AG09319 (cell line): ENCODE measurements at regions not wholly inside any gene's neighbourhood (a gene's known extent, or its start where the extent isn't known, plus 50 kb on each side); places are given as distances from the start of the nearest gene placed in this dataset.

ENCODE experiments used
- DNase-seq: peaks from one replicate; pipeline ENCODE4 v3.0.0-alpha.2; 2010; ENCODE audit warnings: low read depth; ENCODE audit errors: extremely low read depth
- TF ChIP-seq, protein P1 (sequence below): IDR thresholded peaks from 2 replicates; pipeline ENCODE4 v1.5.1; 2011; ENCODE audit warnings: low read depth, mild to moderate bottlenecking, inconsistent platforms, low read length, moderate library complexity

DNA sequence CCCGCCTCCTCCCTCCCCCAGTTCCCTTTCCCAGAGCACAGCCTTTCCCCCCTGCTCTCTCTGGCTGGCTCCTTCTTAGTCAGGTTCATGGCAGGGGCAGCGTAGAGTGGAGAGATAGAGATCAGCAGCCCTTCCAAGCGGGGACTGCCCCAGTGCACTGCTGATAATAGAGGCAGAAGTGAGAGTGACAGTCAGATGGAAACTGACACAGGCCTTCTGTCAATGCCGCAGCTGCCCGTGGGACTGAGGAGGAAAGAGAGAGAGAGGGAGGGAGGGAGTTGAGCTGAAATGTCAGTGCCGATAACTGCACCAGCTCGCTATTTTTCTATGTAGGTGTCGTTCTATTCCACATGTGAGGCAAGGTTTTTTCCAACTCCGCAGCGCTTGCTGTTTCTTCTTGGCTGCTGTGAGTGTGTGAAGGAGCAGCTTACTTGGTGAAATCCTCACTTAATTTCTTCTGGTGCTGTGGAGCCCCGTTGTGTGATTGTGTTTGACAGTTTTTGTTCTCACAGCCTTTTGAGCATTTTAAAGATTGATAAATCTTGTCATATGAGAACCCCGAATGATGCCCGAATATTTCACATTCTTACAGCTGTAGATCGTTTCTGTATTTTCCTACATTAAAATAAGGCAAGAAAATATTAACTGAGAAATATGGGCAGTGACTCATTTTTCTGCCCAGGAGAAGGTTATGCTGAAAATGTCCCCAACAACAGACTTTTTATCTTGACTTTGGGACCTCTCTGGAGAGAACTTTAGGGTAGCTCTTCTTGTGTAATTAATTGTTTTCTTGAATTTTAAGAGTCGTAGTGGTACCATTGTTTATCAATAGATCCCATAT lies 386.4 kb upstream of the MMS22L start:
- TF ChIP-seq, protein P1, sequence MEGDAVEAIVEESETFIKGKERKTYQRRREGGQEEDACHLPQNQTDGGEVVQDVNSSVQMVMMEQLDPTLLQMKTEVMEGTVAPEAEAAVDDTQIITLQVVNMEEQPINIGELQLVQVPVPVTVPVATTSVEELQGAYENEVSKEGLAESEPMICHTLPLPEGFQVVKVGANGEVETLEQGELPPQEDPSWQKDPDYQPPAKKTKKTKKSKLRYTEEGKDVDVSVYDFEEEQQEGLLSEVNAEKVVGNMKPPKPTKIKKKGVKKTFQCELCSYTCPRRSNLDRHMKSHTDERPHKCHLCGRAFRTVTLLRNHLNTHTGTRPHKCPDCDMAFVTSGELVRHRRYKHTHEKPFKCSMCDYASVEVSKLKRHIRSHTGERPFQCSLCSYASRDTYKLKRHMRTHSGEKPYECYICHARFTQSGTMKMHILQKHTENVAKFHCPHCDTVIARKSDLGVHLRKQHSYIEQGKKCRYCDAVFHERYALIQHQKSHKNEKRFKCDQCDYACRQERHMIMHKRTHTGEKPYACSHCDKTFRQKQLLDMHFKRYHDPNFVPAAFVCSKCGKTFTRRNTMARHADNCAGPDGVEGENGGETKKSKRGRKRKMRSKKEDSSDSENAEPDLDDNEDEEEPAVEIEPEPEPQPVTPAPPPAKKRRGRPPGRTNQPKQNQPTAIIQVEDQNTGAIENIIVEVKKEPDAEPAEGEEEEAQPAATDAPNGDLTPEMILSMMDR, result no peak
- DNase-seq, result no peak

DNA sequence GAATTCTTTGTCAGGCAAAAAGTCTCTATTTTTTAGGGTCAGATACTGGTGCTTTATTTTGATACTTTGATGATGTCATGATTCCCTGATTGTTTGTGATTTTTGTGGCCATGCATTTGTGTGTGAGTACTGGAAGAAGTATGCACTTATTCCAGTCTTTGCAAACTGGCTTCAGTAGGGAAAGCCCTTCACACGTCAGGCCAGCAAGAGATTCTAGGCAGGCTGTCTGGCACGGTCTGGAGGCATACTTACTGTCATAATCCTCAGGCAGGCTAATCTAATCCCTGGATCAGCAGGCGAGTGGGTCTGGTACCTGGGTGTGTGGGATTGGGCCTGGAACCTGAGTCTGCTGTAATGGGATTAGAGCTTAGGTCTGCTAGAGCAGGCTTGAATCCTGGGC lies 391.8 kb upstream of the MMS22L start:
- TF ChIP-seq, protein P1, result no peak
- no peak for DNase-seq

DNA sequence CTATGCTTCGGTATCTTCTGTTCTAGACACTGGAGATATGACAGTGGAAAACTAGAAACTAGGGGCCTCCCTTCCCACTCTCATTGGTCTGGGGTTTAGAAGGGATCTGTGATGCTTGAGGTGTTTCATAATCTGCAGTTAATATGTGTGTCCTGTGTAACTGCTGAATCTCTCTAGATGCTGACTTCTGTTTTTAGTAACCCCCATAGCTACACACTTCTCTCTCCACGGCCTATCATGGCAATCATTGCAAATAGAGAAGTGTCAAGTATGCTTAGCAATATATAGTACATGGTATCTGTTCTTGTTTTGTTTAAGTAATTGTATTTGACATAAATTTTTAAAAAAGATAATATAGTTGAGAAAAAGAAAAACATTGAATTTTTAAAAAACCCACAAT lies 394.6 kb upstream of the MMS22L start:
- TF ChIP-seq, protein P1, result no peak
- DNase-seq, result no peak

DNA sequence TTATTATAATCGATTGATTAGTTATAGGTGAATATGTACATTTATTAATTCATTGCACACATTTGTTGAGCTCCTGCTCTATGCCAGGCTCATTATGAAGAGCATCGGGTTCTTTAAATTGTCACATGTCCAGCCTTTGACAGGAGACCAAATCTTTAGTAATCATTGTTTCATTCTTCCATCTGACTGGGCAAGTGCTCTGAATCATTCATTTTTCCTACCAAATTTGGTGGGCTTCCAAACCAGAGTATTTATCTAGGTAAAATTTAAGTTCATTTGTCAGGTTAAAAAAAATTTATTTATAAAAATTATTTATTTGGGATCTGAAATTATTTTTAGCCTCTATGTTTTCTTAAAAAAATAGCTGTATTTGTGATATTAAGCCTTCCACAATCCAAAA lies 404.9 kb upstream of the MMS22L start:
- TF ChIP-seq, protein P1, result no peak
- no peak for DNase-seq

DNA sequence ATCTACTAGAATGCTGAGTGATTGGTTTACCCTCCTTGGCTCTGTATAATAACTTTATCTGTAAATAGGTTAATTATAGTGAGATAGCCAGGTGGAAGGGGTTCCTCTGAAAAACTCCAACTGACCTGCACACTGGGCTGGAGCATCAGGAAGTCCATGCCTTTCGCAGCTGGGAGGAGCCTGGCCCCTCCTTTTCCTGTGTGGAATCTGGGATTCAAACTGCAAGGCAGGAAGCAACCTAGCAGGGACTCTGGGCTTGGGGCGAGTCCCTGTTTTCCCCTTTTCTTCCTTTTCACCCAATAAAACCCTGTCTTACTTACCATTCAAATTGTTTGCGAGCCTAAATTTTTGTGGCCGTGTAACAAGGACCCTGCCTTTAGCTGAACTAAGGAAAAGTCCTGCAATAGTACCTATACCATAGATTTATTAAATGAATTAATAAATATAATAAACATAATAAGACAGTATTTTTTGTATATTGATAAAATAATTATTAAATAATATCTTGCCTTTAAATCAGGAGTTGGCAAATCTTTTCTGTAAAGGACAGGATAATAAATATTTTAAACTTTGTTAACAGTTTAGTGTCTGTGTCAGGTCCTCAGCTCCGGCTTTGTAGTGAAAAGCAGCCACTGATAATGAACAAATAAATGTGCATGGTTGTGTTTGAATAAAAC lies 406.2 kb upstream of the MMS22L start:
- TF ChIP-seq, protein P1, result no peak
- no peak for DNase-seq

DNA sequence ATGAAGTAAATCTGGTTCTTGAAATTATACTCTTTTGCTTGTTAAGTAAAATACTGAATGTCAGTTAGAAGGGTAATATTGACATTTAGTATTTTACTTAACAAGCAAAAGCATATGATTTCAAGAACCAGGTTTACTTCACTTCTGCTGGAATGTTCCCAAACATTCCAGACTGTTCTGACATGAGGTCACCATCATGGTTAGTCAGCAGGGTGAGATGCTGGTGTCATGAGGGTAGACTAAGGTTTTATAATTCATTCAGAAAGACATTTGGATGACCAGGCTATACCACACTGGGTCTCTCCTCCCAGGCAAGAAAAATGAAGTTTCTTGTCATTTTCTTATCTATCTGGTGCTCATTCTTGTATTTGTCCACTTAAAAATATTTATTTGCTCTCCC lies 414.4 kb upstream of the MMS22L start:
- TF ChIP-seq, protein P1, result no peak

DNA sequence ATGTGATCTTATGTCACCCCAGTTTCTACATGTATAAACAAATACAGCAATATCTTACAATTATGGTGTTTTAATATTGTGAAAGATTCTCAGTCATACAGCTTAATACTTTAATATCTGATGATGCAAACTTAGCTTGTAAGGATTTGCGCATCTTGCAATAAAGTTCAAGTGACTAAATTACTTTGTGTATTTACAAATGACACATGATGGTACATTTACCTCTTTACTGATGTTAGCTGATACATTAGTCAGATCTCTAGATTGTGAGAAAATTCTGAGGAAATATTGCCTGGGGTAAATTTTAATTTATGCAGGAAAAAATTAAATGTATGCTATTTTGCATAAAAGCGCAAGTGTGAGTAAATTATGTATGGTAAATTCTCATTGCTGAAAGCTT lies 418.8 kb upstream of the MMS22L start:
- TF ChIP-seq, protein P1, result no peak
- DNase-seq, result no peak

More for the DNA sequence above, 414.4 kb upstream of the MMS22L start:
- DNase-seq, result no peak
